GM12878 (cell line): ENCODE measurements at regions not wholly inside any gene's neighbourhood (a gene's known extent, or its start where the extent isn't known, plus 50 kb on each side); places are given as distances from the start of the nearest gene placed in this dataset.

ENCODE experiments used
- IRF4 ChIP-seq: IDR thresholded peaks from 2 replicates; pipeline ENCODE4 v1.6.1; 2011; ENCODE audit warnings: low read depth, low read length
- JUND ChIP-seq: IDR thresholded peaks from 2 replicates; pipeline ENCODE4 v1.6.1; 2012; ENCODE audit warnings: low read depth, mild to moderate bottlenecking, low read length, improper control_type of control experiment, moderate library complexity
- MTA2 ChIP-seq: fragments of 450-650 bp; IDR thresholded peaks from 2 replicates; pipeline ENCODE4 v1.6.1; 2016; ENCODE audit warnings: low read depth, mild to moderate bottlenecking, moderate library complexity
- MYB ChIP-seq: fragments of 150-350 bp; IDR thresholded peaks from 2 replicates; pipeline ENCODE4 v1.6.1; 2014; ENCODE audit warnings: mild to moderate bottlenecking, low read depth, low read length, borderline replicate concordance
- POLR2A ChIP-seq: IDR thresholded peaks from 2 replicates; pipeline ENCODE4 v1.6.1; 2011; ENCODE audit warnings: low read depth, mild to moderate bottlenecking, low read length
- TCF7 ChIP-seq: IDR thresholded peaks from 2 replicates; pipeline ENCODE4 v1.6.1; 2014; ENCODE audit warnings: antibody characterized with exemption, borderline replicate concordance
- TF ChIP-seq, protein P1 (sequence below): IDR thresholded peaks from 2 replicates; pipeline ENCODE4 v1.6.1; 2012; ENCODE audit warnings: mild to moderate bottlenecking, low read depth, low read length
- TF ChIP-seq, protein P2 (sequence below): fragments of 450-650 bp; IDR thresholded peaks from 2 replicates; pipeline ENCODE4 v1.6.1; 2017; ENCODE audit warnings: mild to moderate bottlenecking, moderate library complexity

GRCh38 chr2:65528241-65528574 is 95.8 kb upstream of the SPRED2 start (continued):
- TF ChIP-seq, protein P1, sequence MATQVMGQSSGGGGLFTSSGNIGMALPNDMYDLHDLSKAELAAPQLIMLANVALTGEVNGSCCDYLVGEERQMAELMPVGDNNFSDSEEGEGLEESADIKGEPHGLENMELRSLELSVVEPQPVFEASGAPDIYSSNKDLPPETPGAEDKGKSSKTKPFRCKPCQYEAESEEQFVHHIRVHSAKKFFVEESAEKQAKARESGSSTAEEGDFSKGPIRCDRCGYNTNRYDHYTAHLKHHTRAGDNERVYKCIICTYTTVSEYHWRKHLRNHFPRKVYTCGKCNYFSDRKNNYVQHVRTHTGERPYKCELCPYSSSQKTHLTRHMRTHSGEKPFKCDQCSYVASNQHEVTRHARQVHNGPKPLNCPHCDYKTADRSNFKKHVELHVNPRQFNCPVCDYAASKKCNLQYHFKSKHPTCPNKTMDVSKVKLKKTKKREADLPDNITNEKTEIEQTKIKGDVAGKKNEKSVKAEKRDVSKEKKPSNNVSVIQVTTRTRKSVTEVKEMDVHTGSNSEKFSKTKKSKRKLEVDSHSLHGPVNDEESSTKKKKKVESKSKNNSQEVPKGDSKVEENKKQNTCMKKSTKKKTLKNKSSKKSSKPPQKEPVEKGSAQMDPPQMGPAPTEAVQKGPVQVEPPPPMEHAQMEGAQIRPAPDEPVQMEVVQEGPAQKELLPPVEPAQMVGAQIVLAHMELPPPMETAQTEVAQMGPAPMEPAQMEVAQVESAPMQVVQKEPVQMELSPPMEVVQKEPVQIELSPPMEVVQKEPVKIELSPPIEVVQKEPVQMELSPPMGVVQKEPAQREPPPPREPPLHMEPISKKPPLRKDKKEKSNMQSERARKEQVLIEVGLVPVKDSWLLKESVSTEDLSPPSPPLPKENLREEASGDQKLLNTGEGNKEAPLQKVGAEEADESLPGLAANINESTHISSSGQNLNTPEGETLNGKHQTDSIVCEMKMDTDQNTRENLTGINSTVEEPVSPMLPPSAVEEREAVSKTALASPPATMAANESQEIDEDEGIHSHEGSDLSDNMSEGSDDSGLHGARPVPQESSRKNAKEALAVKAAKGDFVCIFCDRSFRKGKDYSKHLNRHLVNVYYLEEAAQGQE: no peak
- TF ChIP-seq POLR2A (no peak), MYB (no peak), JUND (no peak), IRF4 (no peak), TCF7 (no peak), MTA2 (no peak)
- TF ChIP-seq, protein P2, sequence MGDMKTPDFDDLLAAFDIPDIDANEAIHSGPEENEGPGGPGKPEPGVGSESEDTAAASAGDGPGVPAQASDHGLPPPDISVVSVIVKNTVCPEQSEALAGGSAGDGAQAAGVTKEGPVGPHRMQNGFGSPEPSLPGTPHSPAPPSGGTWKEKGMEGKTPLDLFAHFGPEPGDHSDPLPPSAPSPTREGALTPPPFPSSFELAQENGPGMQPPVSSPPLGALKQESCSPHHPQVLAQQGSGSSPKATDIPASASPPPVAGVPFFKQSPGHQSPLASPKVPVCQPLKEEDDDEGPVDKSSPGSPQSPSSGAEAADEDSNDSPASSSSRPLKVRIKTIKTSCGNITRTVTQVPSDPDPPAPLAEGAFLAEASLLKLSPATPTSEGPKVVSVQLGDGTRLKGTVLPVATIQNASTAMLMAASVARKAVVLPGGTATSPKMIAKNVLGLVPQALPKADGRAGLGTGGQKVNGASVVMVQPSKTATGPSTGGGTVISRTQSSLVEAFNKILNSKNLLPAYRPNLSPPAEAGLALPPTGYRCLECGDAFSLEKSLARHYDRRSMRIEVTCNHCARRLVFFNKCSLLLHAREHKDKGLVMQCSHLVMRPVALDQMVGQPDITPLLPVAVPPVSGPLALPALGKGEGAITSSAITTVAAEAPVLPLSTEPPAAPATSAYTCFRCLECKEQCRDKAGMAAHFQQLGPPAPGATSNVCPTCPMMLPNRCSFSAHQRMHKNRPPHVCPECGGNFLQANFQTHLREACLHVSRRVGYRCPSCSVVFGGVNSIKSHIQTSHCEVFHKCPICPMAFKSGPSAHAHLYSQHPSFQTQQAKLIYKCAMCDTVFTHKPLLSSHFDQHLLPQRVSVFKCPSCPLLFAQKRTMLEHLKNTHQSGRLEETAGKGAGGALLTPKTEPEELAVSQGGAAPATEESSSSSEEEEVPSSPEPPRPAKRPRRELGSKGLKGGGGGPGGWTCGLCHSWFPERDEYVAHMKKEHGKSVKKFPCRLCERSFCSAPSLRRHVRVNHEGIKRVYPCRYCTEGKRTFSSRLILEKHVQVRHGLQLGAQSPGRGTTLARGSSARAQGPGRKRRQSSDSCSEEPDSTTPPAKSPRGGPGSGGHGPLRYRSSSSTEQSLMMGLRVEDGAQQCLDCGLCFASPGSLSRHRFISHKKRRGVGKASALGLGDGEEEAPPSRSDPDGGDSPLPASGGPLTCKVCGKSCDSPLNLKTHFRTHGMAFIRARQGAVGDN: no peak
